ENCODE measurements at regions not wholly inside any gene's neighbourhood (a gene's known extent, or its start where the extent isn't known, plus 50 kb on each side); places are given as distances from the start of the nearest gene placed in this dataset.

GRCh38 chr5:68408345-68408871 lies 192.9 kb downstream of the PIK3R1 start:
- DNase-seq, result no peak

- DNase-seq, result no peak
Measured at GRCh38 chr5:68409259-68409658, 193.7 kb downstream of the PIK3R1 start.

- DNase-seq, result no peak
Measured at GRCh38 chr5:68411161-68411560, 195.6 kb downstream of the PIK3R1 start.

GRCh38 chr5:68415177-68416085 lies 199.9 kb downstream of the PIK3R1 start:
- no peak for DNase-seq

GRCh38 chr5:68416714-68417113 lies 201.2 kb downstream of the PIK3R1 start:
- DNase-seq, result no peak

- DNase-seq, result no peak
Measured at GRCh38 chr5:68418201-68418600, 202.6 kb downstream of the PIK3R1 start.

DNA sequence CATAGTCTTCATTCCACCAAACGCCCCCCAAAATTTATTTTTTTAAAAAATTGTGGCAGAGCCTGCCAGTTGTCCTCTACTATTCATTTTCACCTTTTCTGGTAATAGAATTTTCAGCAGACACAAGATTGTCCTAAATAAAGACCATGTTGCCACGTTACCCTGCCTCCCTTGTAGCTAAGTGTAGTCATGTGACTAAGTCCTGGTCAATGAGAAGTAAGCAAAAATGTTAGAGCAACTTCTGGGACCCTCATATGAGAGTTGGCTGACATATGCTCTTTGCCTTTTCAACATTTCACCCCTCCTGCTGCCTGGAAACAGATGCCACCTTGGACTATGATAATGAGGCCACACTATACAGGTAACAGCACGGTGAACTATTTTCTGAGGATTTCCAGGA lies 203.1 kb downstream of the PIK3R1 start:
- DNase-seq, result no peak

- no peak for DNase-seq
Measured at GRCh38 chr5:68419081-68419636, 203.6 kb downstream of the PIK3R1 start.

GRCh38 chr5:68419637-68420452 lies 204.3 kb downstream of the PIK3R1 start:
- no peak for DNase-seq

GRCh38 chr5:68420476-68421344 lies 205.2 kb downstream of the PIK3R1 start:
- no peak for DNase-seq

- DNase-seq, result no peak
Measured at GRCh38 chr5:68421485-68422220, 206.1 kb downstream of the PIK3R1 start.

DNA sequence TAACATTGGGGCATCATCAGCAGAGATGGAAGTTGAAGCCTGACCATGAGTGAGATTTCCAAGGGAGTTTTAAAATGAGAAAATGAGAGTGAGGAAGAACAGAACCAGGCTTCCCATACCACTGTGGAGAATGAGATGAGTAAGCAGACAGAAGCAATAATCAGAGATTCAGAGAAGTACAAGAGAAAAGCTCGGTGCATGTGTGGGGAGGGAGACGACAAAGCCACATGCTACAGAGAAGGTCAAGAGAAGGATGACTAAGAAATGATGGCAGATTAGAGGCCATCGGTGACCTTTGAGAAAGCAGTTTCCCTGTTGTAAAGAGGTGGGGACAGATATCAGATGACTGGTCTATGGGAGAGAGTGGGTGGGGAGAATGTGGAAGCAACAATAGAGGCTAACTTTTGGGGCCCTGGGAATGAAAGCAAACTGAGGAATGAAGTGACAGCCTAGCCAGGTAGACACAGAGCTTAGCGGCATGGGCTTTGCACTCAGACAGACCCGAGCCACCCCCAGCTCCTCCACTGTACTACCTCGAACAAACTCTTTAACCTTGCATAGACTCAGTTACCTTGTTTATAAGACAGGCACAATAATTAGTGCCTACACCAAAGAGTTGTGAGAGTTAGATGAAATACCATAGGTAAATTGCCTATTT lies 207.7 kb downstream of the PIK3R1 start:
- DNase-seq, result no peak

- DNase-seq, result no peak
Measured at GRCh38 chr5:68424799-68425537, 209.4 kb downstream of the PIK3R1 start.

DNA sequence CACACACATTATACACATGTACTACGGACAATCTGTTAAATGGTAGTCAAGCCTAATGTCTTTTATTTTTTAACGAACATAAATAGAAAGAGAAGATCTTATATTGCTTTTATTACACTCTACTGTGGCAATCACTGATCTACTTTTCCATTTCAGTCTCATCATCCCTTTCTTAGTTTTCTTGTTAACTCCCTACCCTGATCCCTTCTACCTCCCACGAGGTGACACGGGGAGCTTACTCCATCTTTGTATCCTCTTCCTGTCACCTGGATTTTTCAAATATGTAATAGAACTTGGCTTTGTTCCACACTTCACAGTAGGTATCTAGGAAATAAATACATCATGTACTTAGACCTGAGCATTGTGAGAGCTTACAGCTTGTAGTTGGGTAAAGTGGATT lies 211.0 kb downstream of the PIK3R1 start:
- DNase-seq, result no peak

GRCh38 chr5:68428231-68428811 lies 212.8 kb downstream of the PIK3R1 start:
- no peak for DNase-seq

- DNase-seq, result no peak
Measured at GRCh38 chr5:68429510-68429909, 214.0 kb downstream of the PIK3R1 start.

GRCh38 chr5:68430279-68430678 lies 214.7 kb downstream of the PIK3R1 start:
- no peak for DNase-seq

GRCh38 chr5:68431186-68431585 lies 215.6 kb downstream of the PIK3R1 start:
- DNase-seq, result no peak

GRCh38 chr5:68431601-68432337 lies 216.2 kb downstream of the PIK3R1 start:
- no peak for DNase-seq
